ENCODE measurements at regions not wholly inside any gene's neighbourhood (a gene's known extent, or its start where the extent isn't known, plus 50 kb on each side); places are given as distances from the start of the nearest gene placed in this dataset.
"Not testable (repeated sequence)": the region's sequence is repeated elsewhere in the genome, so short reads cannot be mapped to it uniquely, and the experiment has no call there.

- no peak for DNase-seq
Observed at GRCh38 chr9:134530724-134531123, 110.9 kb upstream of the COL5A1 start.

- no peak for DNase-seq
Observed at GRCh38 chr9:134531220-134531970, 110.2 kb upstream of the COL5A1 start.

- DNase-seq = no peak
Observed at GRCh38 chr9:134532084-134532483, 109.5 kb upstream of the COL5A1 start.

GRCh38 chr9:134532661-134533060 is 108.9 kb upstream of the COL5A1 start:
- not testable (repeated sequence) for DNase-seq

GRCh38 chr9:134533850-134534588 is 107.6 kb upstream of the COL5A1 start:
- no peak for DNase-seq

- no peak for DNase-seq
Observed at GRCh38 chr9:134534661-134535080, 106.9 kb upstream of the COL5A1 start.

- DNase-seq = no peak
Observed at GRCh38 chr9:134535171-134535570, 106.4 kb upstream of the COL5A1 start.

GRCh38 chr9:134536101-134536900 is 105.3 kb upstream of the COL5A1 start:
- DNase-seq = no peak

GRCh38 chr9:134536931-134537330 is 104.7 kb upstream of the COL5A1 start:
- DNase-seq = no peak

GRCh38 chr9:134537951-134538641 is 103.5 kb upstream of the COL5A1 start:
- DNase-seq = no peak

GRCh38 chr9:134538856-134539566 is 102.6 kb upstream of the COL5A1 start:
- no peak for DNase-seq

- DNase-seq = peak; percentile 63
Observed at GRCh38 chr9:134539586-134540194, 101.9 kb upstream of the COL5A1 start.

- no peak for DNase-seq
Observed at GRCh38 chr9:134540276-134541096, 101.1 kb upstream of the COL5A1 start.

- DNase-seq = no peak
Observed at GRCh38 chr9:134541097-134541747, 100.4 kb upstream of the COL5A1 start.

- DNase-seq = no peak
Observed at GRCh38 chr9:134544388-134545214, 97.0 kb upstream of the COL5A1 start.

- DNase-seq = no peak
Observed at GRCh38 chr9:134545215-134545542, 96.4 kb upstream of the COL5A1 start.

GRCh38 chr9:134545543-134546245 is 95.9 kb upstream of the COL5A1 start:
- DNase-seq = no peak

GRCh38 chr9:134546246-134546731 is 95.3 kb upstream of the COL5A1 start:
- no peak for DNase-seq
